Testis (tissue), 2 donors: ENCODE measurements at regions not wholly inside any gene's neighbourhood (a gene's known extent, or its start where the extent isn't known, plus 50 kb on each side); places are given as distances from the start of the nearest gene placed in this dataset.

Source experiments
- POLR2A ChIP-seq: fragments of 450-650 bp; IDR thresholded peaks from one replicate; pipeline ENCODE4 v1.6.1; 2017; ENCODE audit warnings: antibody characterized with exemption, mild to moderate bottlenecking, moderate library complexity
- TF ChIP-seq, protein P1 (sequence below), 3 experiments: fragments of 450-650 bp in 2 of 3; fragments of 200-600 bp in 1 of 3; sonication (generic) in 1 of 3; IDR thresholded peaks; one replicate each; pipeline ENCODE4 v1.5.1; 2016 to 2019; ENCODE audit warnings: antibody characterized with exemption in 3 of 3, mild to moderate bottlenecking in 2 of 3, moderate library complexity in 1 of 3

DNA sequence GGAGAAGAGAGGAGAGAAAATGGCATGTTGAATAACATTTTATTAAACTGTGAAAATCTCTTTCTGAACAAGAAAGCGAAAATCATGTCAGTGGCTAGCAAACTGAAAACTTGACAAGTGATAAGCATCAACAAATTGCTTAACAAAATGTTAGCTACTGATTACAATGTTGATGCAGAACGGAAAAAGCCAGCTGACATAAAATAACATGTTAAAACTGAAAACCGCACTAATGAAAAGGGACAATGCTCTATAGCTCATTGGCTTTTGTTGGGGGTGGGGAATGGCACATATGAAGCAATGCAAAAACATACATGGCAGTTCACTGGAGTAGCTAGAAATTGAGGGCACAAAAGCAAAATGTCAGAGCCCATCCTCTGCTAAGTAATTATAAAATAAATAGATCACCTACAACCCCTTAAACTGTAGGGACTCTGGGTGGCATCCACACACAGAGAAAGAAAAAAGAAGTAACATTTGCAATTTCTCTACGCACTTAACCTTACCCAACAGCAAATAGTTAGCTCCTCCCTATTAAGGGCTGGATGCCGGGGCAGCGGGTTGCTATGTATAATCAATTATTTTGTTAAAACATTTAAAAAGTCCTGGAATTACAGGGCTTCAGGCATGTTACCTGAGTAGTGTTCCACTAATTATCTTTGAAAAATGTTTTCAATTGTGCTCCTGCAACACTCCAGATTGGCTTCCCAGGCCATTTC lies 129.2 kb upstream of the USP15 start:
- TF ChIP-seq POLR2A, result no peak
- TF ChIP-seq, protein P1, sequence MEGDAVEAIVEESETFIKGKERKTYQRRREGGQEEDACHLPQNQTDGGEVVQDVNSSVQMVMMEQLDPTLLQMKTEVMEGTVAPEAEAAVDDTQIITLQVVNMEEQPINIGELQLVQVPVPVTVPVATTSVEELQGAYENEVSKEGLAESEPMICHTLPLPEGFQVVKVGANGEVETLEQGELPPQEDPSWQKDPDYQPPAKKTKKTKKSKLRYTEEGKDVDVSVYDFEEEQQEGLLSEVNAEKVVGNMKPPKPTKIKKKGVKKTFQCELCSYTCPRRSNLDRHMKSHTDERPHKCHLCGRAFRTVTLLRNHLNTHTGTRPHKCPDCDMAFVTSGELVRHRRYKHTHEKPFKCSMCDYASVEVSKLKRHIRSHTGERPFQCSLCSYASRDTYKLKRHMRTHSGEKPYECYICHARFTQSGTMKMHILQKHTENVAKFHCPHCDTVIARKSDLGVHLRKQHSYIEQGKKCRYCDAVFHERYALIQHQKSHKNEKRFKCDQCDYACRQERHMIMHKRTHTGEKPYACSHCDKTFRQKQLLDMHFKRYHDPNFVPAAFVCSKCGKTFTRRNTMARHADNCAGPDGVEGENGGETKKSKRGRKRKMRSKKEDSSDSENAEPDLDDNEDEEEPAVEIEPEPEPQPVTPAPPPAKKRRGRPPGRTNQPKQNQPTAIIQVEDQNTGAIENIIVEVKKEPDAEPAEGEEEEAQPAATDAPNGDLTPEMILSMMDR (IDR thresholded peaks at IDR 0.05), result no peak
